Keratinocyte (primary cell): ENCODE measurements at regions not wholly inside any gene's neighbourhood (a gene's known extent, or its start where the extent isn't known, plus 50 kb on each side); places are given as distances from the start of the nearest gene placed in this dataset.

ENCODE experiments used
- EZH2 ChIP-seq: IDR thresholded peaks from one replicate; pipeline ENCODE4 v1.6.1; 2012; ENCODE audit warnings: inconsistent platforms, mild to moderate bottlenecking, low read length, moderate library complexity
- TF ChIP-seq, protein P1 (sequence below), 3 experiments: IDR thresholded peaks in 1 of 3; conservative IDR thresholded peaks in 1 of 3; optimal IDR thresholded peaks in 1 of 3; 2 replicates in 2 of 3; 3 replicates in 1 of 3; pipeline versions ENCODE3 to v1.5.1; 2011; ENCODE audit warnings: low read length in 3 of 3, mild to moderate bottlenecking in 3 of 3, moderate library complexity in 2 of 3, control low read depth in 1 of 3, inconsistent platforms in 1 of 3; ENCODE audit not compliant: insufficient read depth in 2 of 3; ENCODE audit errors: extremely low read depth in 1 of 3

GRCh38 chr7:52006674-52007073 is 690.1 kb upstream of the COBL start:
- TF ChIP-seq, protein P1, sequence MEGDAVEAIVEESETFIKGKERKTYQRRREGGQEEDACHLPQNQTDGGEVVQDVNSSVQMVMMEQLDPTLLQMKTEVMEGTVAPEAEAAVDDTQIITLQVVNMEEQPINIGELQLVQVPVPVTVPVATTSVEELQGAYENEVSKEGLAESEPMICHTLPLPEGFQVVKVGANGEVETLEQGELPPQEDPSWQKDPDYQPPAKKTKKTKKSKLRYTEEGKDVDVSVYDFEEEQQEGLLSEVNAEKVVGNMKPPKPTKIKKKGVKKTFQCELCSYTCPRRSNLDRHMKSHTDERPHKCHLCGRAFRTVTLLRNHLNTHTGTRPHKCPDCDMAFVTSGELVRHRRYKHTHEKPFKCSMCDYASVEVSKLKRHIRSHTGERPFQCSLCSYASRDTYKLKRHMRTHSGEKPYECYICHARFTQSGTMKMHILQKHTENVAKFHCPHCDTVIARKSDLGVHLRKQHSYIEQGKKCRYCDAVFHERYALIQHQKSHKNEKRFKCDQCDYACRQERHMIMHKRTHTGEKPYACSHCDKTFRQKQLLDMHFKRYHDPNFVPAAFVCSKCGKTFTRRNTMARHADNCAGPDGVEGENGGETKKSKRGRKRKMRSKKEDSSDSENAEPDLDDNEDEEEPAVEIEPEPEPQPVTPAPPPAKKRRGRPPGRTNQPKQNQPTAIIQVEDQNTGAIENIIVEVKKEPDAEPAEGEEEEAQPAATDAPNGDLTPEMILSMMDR (optimal IDR thresholded peaks at IDR 0.05 in 1 of 3, IDR thresholded peaks at IDR 0.05 in 1 of 3, conservative IDR thresholded peaks at IDR 0.05 in 1 of 3; ENCODE audit: extremely low read depth in 1 of 3, insufficient read depth in 2 of 3, low read length in 3 of 3): no peak
- no peak for TF ChIP-seq EZH2
